ENCODE measurements at regions not wholly inside any gene's neighbourhood (a gene's known extent, or its start where the extent isn't known, plus 50 kb on each side); places are given as distances from the start of the nearest gene placed in this dataset.

- POLR2A ChIA-PET = no interaction called here
- H3K36me3 ChIP-seq (ENCODE audit: control insufficient read depth, insufficient read depth, low read length) = no peaks in the 10 kb centered on the region
Measured at GRCh38 chr20:24871480-24872213, 77.4 kb upstream of the CST7 start.

More at GRCh38 chr20:24871480-24872213, 77.4 kb upstream of the CST7 start:
- DNase-seq (ENCODE audit: low read depth, low spot score) (no peak), ATAC-seq (no peak)
- BruUV-seq (replicated peaks) = no TSS peak
- Histone ChIP-seq H3K4me3 (ENCODE audit: low read depth in 2 of 2, low read length in 2 of 2) (no peak overlapping the region), H3K27ac (ENCODE audit: low read length) (no peak overlapping the region), H3K4me1 (ENCODE audit: control insufficient read depth, insufficient read depth, low read length) (no peaks in the 10 kb centered on the region), H3K9me3 (ENCODE audit: control insufficient read depth, insufficient read depth, low read depth, low read length) (no peaks in the 10 kb centered on the region), H3K27me3 (ENCODE audit: control insufficient read depth, insufficient read depth, low read length) (no peaks in the 10 kb centered on the region)
- intact Hi-C loops (cut with micrococcal nuclease; ENCODE audit: unreplicated experiment) = no loop called here
- in situ Hi-C loops (cut with HindIII; ENCODE audit: low pct_unique_long_range_greater_than_20kb, low sequenced_read_pairs) = no loop called here
- CTCF ChIA-PET = no interaction called here
- TF ChIP-seq SIN3A (IDR thresholded peaks at IDR 0.05; ENCODE audit: borderline replicate concordance, insufficient read depth, low read depth, low read length) = no peak
- TF ChIP-seq TCF7L2 (IDR thresholded peaks at IDR 0.05; ENCODE audit: low read depth, low read length) = no peak
- no peak for TF ChIP-seq POLR2AphosphoS5 (IDR thresholded peaks at IDR 0.05; ENCODE audit: low read depth, low read length)
- TF ChIP-seq CTCF (IDR thresholded peaks at IDR 0.05) = no peak
- no peak for TF ChIP-seq REST (IDR thresholded peaks at IDR 0.05; ENCODE audit: insufficient read depth in 1 of 2, low read depth in 2 of 2, low read length in 1 of 2)
